ENCODE measurements at regions not wholly inside any gene's neighbourhood (a gene's known extent, or its start where the extent isn't known, plus 50 kb on each side); places are given as distances from the start of the nearest gene placed in this dataset.
A peak's percentile ranks its signal among the peaks of the same experiment; 100 is the strongest.

- TF ChIP-seq CTCF (conservative IDR thresholded peaks at IDR 0.05; ENCODE audit: low read length) = peak; percentile 71
- TF ChIP-seq EZH2phosphoT487 (IDR thresholded peaks at IDR 0.05; ENCODE audit: borderline replicate concordance) = no peak
Observed at GRCh38 chr10:108204528-108205305, 1040.2 kb upstream of the SORCS1 start.

Measured in Loucy (cell line).